HG03354 (cell line): ENCODE measurements at regions not wholly inside any gene's neighbourhood (a gene's known extent, or its start where the extent isn't known, plus 50 kb on each side); places are given as distances from the start of the nearest gene placed in this dataset.
"Not testable (repeated sequence)": the region's sequence is repeated elsewhere in the genome, so short reads cannot be mapped to it uniquely, and the experiment has no call there.

Experiments
- ATAC-seq: cut with Tn5 transposase; IDR thresholded peaks from one replicate; pipeline ENCODE4 v1.9.1; 2021; ENCODE audit warnings: mild to moderate bottlenecking; ENCODE audit not compliant: unreplicated experiment, poor library complexity, severe bottlenecking

- not testable (repeated sequence) for ATAC-seq
Measured at GRCh38 chr4:189721016-189721993, 219.4 kb upstream of the FRG1 start.

- not testable (repeated sequence) for ATAC-seq
Measured at GRCh38 chr4:189722324-189723003, 218.2 kb upstream of the FRG1 start.

DNA sequence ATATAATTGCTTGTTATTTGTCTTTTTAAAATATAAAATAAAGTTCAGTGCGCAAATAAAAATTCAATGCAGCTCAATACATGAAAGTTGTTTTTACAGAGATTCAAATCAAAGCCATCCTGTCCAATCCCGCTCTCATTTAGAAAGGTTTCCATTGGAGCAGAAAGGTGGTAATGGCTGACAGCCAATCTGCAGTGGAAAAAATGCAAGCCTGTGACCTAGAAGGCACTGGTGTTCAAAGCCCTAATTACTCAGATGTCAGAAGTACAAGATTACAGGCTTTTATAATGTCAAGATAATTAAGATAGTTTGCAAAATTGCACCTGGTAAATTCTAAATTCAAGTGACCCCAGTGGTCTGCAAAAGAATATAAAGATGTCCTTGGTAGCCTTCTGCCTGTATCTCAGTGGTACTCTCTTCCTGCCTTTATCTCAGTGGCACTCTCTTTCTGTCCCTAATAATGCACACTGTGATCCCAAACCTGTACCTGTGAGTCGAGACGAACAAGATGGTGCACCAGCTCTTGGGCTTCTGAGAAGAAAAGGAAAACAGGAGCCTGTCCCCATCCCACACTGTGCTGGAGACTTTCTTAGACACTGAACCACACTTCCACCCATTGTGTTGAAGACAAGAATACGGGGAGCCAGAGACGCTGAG lies 212.6 kb upstream of the FRG1 start:
- ATAC-seq, result not testable (repeated sequence)

- not testable (repeated sequence) for ATAC-seq
Measured at GRCh38 chr4:189731989-189732388, 208.7 kb upstream of the FRG1 start.

DNA sequence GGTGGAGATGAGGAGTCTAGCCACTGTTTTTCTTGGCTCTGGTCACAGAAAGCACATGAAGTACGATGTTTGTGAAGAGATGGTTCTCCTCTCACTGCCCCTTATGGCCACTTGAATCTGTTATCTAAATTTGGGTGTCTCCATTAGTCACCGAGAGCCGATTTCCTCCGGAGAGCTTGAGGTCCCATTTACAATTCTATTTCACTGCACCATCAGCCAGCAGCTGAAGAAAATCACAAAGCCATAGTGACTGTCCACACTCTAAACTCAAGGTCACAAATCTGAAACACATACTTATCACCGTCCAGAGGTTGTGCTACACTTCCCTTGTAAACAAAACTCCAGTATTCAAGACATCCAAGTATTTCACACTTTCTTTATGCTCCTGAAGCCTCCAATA lies 207.2 kb upstream of the FRG1 start:
- not testable (repeated sequence) for ATAC-seq

DNA sequence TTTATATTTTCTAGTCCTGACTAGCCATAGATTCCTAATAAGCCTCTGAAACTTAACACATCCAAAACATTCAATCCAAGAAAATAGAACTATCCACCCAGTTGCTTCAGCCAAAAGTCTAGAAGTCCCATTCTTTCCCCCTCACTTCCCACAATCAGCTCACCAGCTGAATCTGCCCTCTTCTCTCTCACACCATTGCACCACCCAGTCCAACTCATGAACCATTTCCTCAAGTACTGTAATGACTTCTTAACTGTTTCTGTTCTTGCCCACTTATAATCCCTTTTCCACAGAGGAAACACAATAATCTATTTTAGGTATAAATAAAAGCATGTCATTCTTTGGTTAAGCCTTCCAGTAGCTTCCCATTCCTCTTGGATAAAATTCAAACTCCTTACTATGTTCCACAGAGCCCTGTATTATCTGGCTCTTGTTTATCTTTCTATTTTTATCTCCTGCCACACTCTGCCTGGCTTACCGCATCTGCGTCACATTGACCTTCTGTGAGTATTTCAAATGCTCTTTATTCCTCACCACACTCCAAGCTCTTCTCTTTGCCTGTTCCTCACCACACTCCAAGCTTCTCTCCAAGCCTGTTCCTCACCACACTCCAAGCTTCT lies 205.9 kb upstream of the FRG1 start:
- ATAC-seq, result not testable (repeated sequence)

DNA sequence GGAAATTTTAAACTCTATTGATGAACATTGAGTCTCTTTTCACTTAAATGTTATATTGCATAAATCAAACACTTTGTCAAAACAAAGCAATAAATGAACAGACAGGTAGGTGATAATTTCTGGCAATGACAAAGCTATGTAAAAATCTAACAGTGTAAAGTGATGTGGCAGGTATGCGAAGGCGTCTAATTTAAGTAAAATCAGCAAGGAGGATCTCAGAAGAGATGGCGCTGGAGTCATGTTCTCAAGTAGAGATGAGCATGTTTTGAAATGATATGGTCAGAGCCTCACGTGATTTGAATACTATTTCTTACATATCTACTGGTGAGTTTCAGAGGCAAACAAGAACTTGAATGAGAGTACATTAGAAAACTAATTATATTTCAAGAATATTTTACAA lies 204.0 kb upstream of the FRG1 start:
- ATAC-seq, result not testable (repeated sequence)

DNA sequence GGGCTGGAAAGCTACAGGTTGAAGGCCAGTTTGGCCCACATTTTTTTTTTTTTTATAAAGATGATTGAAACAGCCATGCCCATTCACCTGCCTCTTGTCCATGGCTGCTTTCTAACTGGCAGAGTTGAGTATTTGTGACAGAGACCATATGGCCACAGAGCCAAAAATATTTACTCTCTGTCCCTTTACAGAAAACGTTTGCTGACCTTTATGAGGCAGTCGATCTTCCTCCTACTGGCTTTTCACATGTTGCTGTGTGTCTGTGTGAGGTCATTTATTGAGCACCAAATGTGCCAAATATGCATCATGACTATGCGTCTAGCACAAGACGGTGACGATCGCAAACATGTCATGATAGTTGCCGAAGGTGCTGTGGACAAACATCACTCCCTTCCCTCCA lies 200.6 kb upstream of the FRG1 start:
- not testable (repeated sequence) for ATAC-seq

GRCh38 chr4:189740873-189741272 lies 199.8 kb upstream of the FRG1 start:
- no peak for ATAC-seq

GRCh38 chr4:189753092-189753491 lies 187.6 kb upstream of the FRG1 start:
- not testable (repeated sequence) for ATAC-seq

- ATAC-seq, result no peak
Measured at GRCh38 chr4:189763583-189763982, 177.1 kb upstream of the FRG1 start.

- ATAC-seq, result no peak
Measured at GRCh38 chr4:189765301-189765700, 175.4 kb upstream of the FRG1 start.

- ATAC-seq, result no peak
Measured at GRCh38 chr4:189765736-189766135, 174.9 kb upstream of the FRG1 start.

GRCh38 chr4:189767941-189768340 lies 172.7 kb upstream of the FRG1 start:
- no peak for ATAC-seq

DNA sequence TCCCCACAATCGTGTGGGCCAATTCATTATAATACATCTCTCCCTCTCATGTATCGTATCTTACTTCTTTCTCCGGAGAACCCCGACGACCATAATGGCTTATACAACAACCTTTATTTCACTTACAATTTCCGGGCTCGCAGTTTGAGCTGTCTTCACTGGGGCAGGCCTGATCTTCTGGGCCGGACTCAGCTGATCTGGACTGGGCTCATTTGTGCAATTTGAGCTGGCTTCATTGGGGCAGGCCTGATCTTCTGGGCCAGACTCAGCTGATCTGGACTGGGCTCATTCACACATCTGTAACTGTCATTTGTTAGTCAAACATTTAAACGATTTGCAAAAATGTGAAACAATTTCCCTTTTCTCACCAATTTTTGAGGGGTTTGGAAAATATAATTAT lies 171.5 kb upstream of the FRG1 start:
- no peak for ATAC-seq

- no peak for ATAC-seq
Measured at GRCh38 chr4:189771696-189772361, 168.8 kb upstream of the FRG1 start.

- no peak for ATAC-seq
Measured at GRCh38 chr4:189773909-189774308, 166.8 kb upstream of the FRG1 start.

- no peak for ATAC-seq
Measured at GRCh38 chr4:189779281-189779980, 161.2 kb upstream of the FRG1 start.

DNA sequence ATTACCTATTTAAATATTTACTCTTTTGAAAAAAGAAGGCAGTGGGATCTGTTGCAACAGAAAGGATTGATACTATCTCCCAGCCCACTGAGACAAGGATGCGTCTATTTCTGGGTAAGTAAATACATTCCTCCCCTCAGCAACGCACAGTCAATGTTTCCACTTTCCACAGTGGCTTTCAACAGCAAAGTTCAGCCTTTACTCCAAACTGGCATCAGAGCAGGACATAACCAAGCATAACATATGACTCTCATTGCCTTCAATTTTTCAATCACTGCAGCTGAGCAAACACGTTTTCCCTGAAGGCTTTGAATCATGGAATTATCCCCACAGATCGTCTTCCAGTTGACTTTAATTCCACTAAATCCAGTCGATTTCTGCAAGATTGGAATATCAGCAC lies 160.3 kb upstream of the FRG1 start:
- ATAC-seq, result no peak
